ENCODE measurements at regions not wholly inside any gene's neighbourhood (a gene's known extent, or its start where the extent isn't known, plus 50 kb on each side); places are given as distances from the start of the nearest gene placed in this dataset.

- Mint-ChIP-seq H3K27me3 (ENCODE audit: low read depth) (no peaks in the 10 kb centered on the region), H3K27ac (no peak overlapping the region), H3K36me3 (0 out of 2 replicates have a peak, but pooled peaks cover 4% of the 10 kb centered on the region), H3K4me3 (no peak overlapping the region), H3K9me3 (peaks cover 18% of the 10 kb centered on the region), H3K4me1 (peaks cover 5% of the 10 kb centered on the region; the same call in 1 of the 2 replicates)
- CTCF ChIA-PET, result no interaction called here
- ATAC-seq, result no peak
- TF ChIP-seq ZNF416 (CRISPR knock-in tag; IDR thresholded peaks at IDR 0.05) (no peak), SMAD4 (CRISPR knock-in tag; IDR thresholded peaks at IDR 0.05) (no peak)
- POLR2A ChIA-PET, result no interaction called here
- no peak for DNase-seq (ENCODE audit: low spot score)
These were observed 505.7 kb upstream of the ARRDC3 start for GRCh38 chr5:91888810-91889209.

DNA sequence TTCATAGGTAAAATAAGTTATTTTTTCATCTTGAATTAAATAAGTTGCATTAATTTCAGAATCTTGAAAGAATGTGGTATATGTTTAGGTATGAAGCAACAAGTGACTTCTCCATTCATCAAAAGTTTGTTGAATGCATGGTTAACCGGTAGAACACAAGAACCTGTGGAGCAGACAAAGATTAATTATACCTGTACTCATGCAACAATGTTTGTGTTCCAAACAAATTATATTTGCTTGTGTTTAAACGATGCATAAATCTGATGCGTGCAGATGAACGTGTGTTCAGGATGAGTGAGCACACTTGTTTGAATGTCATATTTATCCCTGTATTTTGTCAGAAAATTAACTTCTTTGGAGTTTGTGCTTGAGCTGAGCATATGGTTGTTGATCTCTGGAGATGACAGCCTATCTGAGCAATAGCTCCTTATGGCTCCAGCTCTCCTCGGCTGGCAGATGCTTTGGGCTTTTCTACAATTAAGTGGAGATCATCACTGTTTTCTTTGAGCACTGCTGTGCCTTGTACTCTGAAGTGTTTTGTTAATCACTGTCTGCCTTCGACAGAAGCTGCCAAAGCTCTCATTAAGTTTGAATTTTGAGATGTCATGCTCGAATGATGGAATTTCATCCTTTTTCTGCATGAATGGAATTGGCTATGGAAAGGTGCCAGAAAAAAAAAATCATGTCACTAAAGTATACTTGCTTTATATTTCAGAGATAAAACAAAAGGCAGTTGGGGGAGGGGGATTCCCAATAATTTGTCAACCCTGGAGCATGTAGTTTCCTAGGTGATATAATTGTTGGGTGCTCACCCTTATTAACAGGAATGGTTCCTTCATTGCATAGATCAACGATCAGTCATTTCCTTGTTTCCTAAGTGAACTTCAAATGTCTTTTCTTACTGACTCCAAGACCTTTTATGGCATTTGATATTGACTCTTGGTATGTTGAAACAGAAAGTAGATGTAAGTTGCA is 502.5 kb upstream of the ARRDC3 start:
- DNase-seq (ENCODE audit: low spot score) (no peak), ATAC-seq (no peak)
- TF ChIP-seq, protein P1, sequence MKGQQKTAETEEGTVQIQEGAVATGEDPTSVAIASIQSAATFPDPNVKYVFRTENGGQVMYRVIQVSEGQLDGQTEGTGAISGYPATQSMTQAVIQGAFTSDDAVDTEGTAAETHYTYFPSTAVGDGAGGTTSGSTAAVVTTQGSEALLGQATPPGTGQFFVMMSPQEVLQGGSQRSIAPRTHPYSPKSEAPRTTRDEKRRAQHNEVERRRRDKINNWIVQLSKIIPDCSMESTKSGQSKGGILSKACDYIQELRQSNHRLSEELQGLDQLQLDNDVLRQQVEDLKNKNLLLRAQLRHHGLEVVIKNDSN (CRISPR knock-in tag; IDR thresholded peaks at IDR 0.05), result no peak
- TF ChIP-seq TEAD4 (CRISPR knock-in tag; IDR thresholded peaks at IDR 0.05) (no peak), CREB1 (CRISPR knock-in tag; IDR thresholded peaks at IDR 0.05) (no peak), ZNF232 (CRISPR knock-in tag; IDR thresholded peaks at IDR 0.05) (no peak), MYBL2 (CRISPR knock-in tag; IDR thresholded peaks at IDR 0.05) (no peak), GRHL2 (CRISPR knock-in tag; IDR thresholded peaks at IDR 0.05; ENCODE audit: insufficient replicate concordance, severe bottlenecking) (no peak), SMAD4 (CRISPR knock-in tag; IDR thresholded peaks at IDR 0.05) (no peak), RELA (CRISPR knock-in tag; IDR thresholded peaks at IDR 0.05; ENCODE audit: borderline replicate concordance) (no peak), USF2 (CRISPR knock-in tag; IDR thresholded peaks at IDR 0.05) (no peak), ELF4 (CRISPR knock-in tag; IDR thresholded peaks at IDR 0.05; ENCODE audit: low read depth) (no peak), FOXJ3 (CRISPR knock-in tag; IDR thresholded peaks at IDR 0.05; ENCODE audit: borderline replicate concordance) (no peak)
- TF ChIP-seq, protein P2, sequence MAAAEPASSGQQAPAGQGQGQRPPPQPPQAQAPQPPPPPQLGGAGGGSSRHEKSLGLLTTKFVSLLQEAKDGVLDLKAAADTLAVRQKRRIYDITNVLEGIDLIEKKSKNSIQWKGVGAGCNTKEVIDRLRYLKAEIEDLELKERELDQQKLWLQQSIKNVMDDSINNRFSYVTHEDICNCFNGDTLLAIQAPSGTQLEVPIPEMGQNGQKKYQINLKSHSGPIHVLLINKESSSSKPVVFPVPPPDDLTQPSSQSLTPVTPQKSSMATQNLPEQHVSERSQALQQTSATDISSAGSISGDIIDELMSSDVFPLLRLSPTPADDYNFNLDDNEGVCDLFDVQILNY (CRISPR knock-in tag; IDR thresholded peaks at IDR 0.05), result no peak
- TF ChIP-seq, protein P3, sequence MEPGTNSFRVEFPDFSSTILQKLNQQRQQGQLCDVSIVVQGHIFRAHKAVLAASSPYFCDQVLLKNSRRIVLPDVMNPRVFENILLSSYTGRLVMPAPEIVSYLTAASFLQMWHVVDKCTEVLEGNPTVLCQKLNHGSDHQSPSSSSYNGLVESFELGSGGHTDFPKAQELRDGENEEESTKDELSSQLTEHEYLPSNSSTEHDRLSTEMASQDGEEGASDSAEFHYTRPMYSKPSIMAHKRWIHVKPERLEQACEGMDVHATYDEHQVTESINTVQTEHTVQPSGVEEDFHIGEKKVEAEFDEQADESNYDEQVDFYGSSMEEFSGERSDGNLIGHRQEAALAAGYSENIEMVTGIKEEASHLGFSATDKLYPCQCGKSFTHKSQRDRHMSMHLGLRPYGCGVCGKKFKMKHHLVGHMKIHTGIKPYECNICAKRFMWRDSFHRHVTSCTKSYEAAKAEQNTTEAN (CRISPR knock-in tag; IDR thresholded peaks at IDR 0.05), result no peak
- Mint-ChIP-seq H3K27me3 (ENCODE audit: low read depth) (no peaks in the 10 kb centered on the region), H3K4me3 (no peak overlapping the region), H3K27ac (no peak overlapping the region), H3K4me1 (peaks cover 5% of the 10 kb centered on the region), H3K36me3 (0 out of 2 replicates have a peak, but pooled peaks cover 4% of the 10 kb centered on the region), H3K9me3 (peaks cover 11% of the 10 kb centered on the region)
- ChIA-PET POLR2A (no interaction called here), CTCF (no interaction called here)

GRCh38 chr5:91884036-91884435 is 500.9 kb upstream of the ARRDC3 start:
- POLR2A ChIA-PET, result no interaction called here
- Mint-ChIP-seq H3K36me3 (0 out of 2 replicates have a peak, but pooled peaks cover 4% of the 10 kb centered on the region), H3K4me3 (no peak overlapping the region), H3K27ac (no peak overlapping the region), H3K27me3 (ENCODE audit: low read depth) (no peaks in the 10 kb centered on the region), H3K9me3 (peaks cover 12% of the 10 kb centered on the region), H3K4me1 (peaks cover 5% of the 10 kb centered on the region)
- CTCF ChIA-PET, result no interaction called here
- ATAC-seq (no peak), DNase-seq (ENCODE audit: low spot score) (no peak)
- no peak for TF ChIP-seq SMAD3 (CRISPR knock-in tag; IDR thresholded peaks at IDR 0.05; ENCODE audit: borderline replicate concordance)
- no peak for TF ChIP-seq ZNF423 (CRISPR knock-in tag; IDR thresholded peaks at IDR 0.05)
- TF ChIP-seq, protein P4, sequence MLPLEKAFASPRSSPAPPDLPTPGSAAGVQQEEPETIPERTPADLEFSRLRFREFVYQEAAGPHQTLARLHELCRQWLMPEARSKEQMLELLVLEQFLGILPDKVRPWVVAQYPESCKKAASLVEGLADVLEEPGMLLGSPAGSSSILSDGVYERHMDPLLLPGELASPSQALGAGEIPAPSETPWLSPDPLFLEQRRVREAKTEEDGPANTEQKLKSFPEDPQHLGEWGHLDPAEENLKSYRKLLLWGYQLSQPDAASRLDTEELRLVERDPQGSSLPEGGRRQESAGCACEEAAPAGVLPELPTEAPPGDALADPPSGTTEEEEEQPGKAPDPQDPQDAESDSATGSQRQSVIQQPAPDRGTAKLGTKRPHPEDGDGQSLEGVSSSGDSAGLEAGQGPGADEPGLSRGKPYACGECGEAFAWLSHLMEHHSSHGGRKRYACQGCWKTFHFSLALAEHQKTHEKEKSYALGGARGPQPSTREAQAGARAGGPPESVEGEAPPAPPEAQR (CRISPR knock-in tag; IDR thresholded peaks at IDR 0.05), result no peak
- no peak for TF ChIP-seq ZNF232 (CRISPR knock-in tag; IDR thresholded peaks at IDR 0.05)
- no peak for TF ChIP-seq TCF7 (CRISPR knock-in tag; IDR thresholded peaks at IDR 0.05; ENCODE audit: low read depth)
- TF ChIP-seq ZNF263 (CRISPR knock-in tag; IDR thresholded peaks at IDR 0.05; ENCODE audit: low read depth), result no peak
- TF ChIP-seq, protein P5, sequence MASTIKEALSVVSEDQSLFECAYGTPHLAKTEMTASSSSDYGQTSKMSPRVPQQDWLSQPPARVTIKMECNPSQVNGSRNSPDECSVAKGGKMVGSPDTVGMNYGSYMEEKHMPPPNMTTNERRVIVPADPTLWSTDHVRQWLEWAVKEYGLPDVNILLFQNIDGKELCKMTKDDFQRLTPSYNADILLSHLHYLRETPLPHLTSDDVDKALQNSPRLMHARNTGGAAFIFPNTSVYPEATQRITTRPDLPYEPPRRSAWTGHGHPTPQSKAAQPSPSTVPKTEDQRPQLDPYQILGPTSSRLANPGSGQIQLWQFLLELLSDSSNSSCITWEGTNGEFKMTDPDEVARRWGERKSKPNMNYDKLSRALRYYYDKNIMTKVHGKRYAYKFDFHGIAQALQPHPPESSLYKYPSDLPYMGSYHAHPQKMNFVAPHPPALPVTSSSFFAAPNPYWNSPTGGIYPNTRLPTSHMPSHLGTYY (CRISPR knock-in tag; IDR thresholded peaks at IDR 0.05), result no peak
- no peak for TF ChIP-seq FOXJ3 (CRISPR knock-in tag; IDR thresholded peaks at IDR 0.05; ENCODE audit: borderline replicate concordance)
- no peak for TF ChIP-seq NFE2L1 (CRISPR knock-in tag; IDR thresholded peaks at IDR 0.05)
